GM10248 (cell line): ENCODE measurements at regions not wholly inside any gene's neighbourhood (a gene's known extent, or its start where the extent isn't known, plus 50 kb on each side); places are given as distances from the start of the nearest gene placed in this dataset.
"Not testable (repeated sequence)": the region's sequence is repeated elsewhere in the genome, so short reads cannot be mapped to it uniquely, and the experiment has no call there.

Source experiments
- CTCF ChIA-PET: fragments of 300-600 bp; sonication (Branson Sonifier 250); formaldehyde crosslinking; extraction: SDS; loops from one replicate; lab custom pipeline; 2021; ENCODE audit warnings: antibody characterized with exemption; lab: Yijun Ruan, JAX
- POLR2A ChIA-PET: fragments of 350-650 bp; sonication (Branson Sonifier 250); formaldehyde crosslinking; extraction: SDS; loops from one replicate; lab custom pipeline; 2020; ENCODE audit warnings: antibody characterized with exemption; lab: Yijun Ruan, JAX
- DNase-seq: peaks from one replicate; pipeline ENCODE4 v3.0.0; 2012; ENCODE audit errors: extremely low spot score
- TF ChIP-seq, protein P1 (sequence below): IDR thresholded peaks from 2 replicates; pipeline ENCODE4 v1.5.1; 2012; ENCODE audit warnings: mild to moderate bottlenecking, low read depth; ENCODE audit errors: extremely low read depth, missing control alignments, control extremely low read depth

DNA sequence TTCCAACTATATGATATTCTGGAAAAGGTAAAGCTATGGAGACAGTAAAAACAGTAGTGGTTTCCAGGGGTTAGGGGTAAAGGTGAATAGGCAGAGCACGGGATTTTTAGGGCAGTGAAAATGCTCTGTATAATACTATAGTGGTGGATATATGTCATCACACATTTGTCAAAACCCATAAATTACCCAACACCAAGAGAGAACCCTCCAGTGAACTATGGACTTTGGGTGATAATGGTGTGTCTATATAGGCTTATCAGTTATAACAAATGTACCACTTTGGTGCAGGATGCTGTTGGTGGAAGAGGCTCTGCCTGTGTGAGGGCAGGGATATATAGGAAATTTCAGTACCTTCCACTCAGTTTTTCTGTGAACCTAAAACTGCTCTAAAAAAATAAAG, 149.9 kb downstream of the GPX5 start:
- POLR2A ChIA-PET, result no interaction called here
- TF ChIP-seq, protein P1, sequence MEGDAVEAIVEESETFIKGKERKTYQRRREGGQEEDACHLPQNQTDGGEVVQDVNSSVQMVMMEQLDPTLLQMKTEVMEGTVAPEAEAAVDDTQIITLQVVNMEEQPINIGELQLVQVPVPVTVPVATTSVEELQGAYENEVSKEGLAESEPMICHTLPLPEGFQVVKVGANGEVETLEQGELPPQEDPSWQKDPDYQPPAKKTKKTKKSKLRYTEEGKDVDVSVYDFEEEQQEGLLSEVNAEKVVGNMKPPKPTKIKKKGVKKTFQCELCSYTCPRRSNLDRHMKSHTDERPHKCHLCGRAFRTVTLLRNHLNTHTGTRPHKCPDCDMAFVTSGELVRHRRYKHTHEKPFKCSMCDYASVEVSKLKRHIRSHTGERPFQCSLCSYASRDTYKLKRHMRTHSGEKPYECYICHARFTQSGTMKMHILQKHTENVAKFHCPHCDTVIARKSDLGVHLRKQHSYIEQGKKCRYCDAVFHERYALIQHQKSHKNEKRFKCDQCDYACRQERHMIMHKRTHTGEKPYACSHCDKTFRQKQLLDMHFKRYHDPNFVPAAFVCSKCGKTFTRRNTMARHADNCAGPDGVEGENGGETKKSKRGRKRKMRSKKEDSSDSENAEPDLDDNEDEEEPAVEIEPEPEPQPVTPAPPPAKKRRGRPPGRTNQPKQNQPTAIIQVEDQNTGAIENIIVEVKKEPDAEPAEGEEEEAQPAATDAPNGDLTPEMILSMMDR, result no peak
- DNase-seq, result no peak
- CTCF ChIA-PET, result interaction anchor here (1.5 kb wide), 1 partner anchor 11 kb away, joined by 3 read pairs; no protein-coding TSS in a partner anchor

DNA sequence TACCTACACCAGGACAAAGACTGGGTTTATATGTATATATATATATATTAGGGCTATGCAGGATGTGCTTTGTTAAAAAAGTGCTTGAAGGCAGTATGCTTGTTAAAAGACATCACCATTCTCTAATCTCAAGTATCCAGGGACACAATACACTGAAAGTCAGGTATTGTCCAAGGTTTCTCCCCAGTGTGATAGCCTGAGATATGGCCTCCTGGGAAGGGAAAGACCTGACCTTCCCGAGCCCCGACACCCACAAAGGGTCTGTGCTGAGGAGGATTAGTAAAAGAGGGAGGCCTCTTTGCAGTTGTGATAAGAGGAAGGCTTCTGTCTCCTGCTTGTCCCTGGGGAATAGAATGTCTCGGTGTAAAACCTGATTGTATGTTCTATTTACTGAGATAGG, 156.9 kb downstream of the GPX5 start:
- CTCF ChIA-PET, result interaction anchor here (1.0 kb wide), 1 partner anchor 334 kb away, joined by 3 read pairs; no protein-coding TSS in a partner anchor
- DNase-seq, result no peak
- TF ChIP-seq, protein P1, result no peak
- POLR2A ChIA-PET, result no interaction called here

DNA sequence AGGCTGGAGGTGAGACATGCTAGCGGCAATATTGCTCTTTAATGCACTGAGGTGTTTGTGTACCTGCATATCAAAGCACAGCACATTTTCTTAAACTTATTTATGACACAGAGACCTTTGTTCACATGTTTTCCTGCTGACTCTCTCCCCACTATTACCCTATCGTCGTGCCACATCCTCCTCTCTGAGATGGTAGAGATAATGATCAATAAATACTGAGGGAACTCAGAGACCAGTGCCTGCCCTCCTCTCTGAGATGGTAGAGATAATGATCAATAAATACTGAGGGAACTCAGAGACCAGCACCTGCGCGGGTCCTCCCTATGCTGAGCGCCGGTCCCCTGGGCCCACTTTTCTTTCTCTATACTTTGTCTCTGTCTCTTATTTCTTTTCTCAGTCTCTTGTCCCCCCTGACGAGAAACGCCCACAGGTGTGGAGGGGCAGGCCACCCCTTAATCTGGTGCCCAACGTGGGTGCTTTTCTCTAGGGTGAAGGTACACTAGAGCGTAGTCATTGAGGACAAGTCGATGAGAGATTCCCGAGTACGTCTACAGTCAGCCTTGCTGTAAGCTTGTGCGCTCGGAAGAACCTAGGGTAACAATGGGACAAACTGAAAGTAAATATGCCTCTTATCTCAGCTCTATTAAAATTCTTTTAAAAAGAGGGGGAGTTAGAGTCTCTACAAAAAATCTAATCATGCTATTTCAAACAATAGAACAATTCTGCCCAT, 157.4 kb downstream of the GPX5 start:
- DNase-seq, POLR2A ChIA-PET: not testable (repeated sequence)
- CTCF ChIA-PET, result interaction anchor here (0.9 to 1.6 kb wide), 2 partner anchors 9 to 111 kb away, joined by 3 to 4 read pairs; no protein-coding TSS in a partner anchor

DNA sequence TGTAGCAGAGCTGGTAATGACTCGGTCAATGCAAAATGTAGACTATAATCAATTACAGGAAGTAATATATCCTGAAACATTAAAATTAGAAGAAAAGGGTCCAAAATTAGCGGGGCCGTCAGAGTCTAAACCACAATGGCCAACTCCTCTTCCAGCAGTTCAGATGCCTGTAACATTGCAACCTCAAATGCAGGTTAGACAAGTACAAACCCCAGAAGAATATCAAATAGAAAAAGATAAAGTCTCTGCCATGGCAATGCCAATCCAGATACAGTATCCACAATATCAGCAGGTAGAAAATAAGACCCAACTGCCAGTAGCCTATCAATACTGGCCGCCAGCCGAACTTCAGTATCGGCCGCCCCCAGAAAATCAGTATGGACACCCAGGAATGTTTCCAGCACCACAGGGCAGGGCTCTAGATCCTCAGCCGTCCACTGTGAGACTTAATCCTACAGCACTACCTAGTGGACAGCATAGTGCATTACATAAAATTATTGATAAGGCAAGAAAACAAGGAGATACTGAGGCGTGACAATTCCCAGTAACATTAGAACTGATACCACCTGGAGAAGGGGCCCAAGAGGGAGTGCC, 158.4 kb downstream of the GPX5 start:
- POLR2A ChIA-PET, result no interaction called here
- DNase-seq, result no peak
- TF ChIP-seq, protein P1, result peak; percentile 66
- CTCF ChIA-PET, result interaction anchor here (0.8 to 1.6 kb wide), 7 partner anchors 7 to 188 kb away, joined by 3 to 4 read pairs (median 3); no protein-coding TSS in a partner anchor

DNA sequence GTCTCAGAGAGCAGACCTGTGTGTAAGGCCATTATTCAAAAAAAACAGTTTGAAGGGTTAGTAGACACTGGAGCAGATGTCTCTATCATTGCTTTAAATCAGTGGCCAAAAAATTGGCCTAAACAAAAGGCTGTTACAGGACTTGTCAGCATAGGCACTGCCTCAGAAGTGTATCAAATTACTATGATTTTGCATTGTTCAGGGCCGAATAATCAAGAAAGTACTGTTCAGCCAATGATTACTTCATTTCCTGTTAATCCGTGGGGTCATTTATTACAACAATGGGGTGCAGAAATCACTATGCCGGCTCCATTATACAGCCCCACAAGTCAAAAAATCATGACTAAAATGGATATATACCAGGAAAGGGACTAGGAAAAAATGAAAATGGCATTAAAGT, 160.3 kb downstream of the GPX5 start:
- POLR2A ChIA-PET, DNase-seq: not testable (repeated sequence)
- CTCF ChIA-PET, result interaction anchor here (1.0 to 1.5 kb wide), 3 partner anchors 19 to 903 kb away, joined by 3 to 5 read pairs (median 4); no protein-coding TSS in a partner anchor

DNA sequence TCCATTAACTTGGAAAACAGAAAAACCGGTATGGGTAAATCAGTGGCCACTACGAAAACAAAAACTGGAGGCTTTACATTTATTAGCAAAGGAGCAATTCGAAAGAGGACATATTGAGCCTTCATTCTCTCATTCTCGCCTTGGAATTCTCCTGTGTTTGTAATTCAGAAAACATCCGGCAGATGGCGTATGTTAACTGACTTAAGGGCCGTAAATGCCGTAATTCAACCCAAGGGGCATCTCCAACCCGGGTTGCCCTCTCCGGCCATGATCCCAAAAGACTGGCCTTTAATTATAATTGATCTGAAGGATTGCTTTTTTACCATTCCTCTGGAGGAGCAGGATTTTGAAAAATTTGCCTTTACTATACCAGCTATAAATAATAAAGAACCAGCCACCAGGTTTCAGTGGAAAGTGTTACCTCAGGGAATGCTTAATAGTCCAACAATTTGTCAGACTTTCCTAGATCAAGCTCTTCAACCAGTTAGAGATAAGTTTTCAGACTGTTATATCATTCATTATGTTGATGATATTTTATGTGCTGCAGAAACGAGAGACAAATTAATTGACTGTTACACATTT, 160.9 kb downstream of the GPX5 start:
- TF ChIP-seq, protein P1, result peak; percentile 71
- DNase-seq, POLR2A ChIA-PET: not testable (repeated sequence)
- CTCF ChIA-PET, result interaction anchor here (0.7 to 1.5 kb wide), 6 partner anchors 9 to 330 kb away, joined by 3 to 5 read pairs (median 3); no protein-coding TSS in a partner anchor

DNA sequence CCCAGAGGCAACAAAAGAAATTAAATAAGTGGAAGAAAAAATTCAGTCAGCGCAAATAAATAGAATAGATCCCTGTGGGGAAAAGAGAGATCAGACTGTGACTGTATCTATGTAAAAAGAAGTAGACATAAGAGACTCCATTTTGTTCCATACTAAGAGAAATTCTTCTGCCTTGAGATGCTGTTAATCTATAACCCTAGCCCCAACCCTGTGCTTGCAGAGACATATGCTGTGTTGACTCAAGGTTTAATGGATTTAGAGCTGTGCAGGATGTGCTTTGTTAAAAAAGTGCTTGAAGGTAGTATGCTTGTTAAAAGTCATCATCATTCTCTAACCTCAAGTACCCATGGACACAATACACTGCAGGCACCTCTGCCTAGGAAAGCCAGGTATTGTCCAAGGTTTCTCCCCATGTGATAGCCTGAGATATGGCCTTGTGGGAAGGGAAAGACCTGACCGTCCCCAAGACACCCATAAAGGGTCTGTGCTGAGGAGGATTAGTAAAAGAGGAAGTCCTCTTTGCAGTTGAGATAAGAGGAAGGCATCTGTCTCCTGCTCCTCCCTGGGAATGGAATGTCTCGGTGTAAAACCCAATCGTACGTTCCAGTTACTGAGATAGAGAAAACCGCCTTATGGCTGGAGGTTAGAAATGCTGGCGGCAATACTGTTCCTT, 161.8 kb downstream of the GPX5 start:
- POLR2A ChIA-PET, DNase-seq: not testable (repeated sequence)
- CTCF ChIA-PET, result interaction anchor here (0.7 to 1.5 kb wide), 7 partner anchors 10 to 329 kb away, joined by 3 to 5 read pairs (median 3); no protein-coding TSS in a partner anchor

DNA sequence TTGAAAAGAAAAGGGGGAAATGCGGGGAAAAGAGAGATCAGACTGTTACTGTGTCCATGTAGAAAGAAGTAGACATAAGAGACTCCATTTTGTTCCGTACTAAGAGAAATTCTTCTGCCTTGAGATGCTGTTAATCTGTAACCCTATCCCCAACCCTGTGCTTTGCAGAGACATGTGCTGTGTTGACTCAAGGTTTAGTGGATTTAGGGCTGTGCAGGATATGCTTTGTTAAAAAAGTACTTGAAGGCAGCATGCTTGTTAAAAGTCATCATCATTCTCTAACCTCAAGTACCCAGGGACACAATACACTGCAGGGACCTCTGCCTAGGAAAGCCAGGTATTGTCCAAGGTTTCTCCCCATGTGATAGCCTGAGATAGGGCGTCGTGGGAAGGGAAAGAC, 166.3 kb downstream of the GPX5 start:
- CTCF ChIA-PET, DNase-seq, POLR2A ChIA-PET: not testable (repeated sequence)
